Duodenal mucosa (tissue), 2 donors: ENCODE measurements at regions not wholly inside any gene's neighbourhood (a gene's known extent, or its start where the extent isn't known, plus 50 kb on each side); places are given as distances from the start of the nearest gene placed in this dataset.
"Not testable (repeated sequence)": the region's sequence is repeated elsewhere in the genome, so short reads cannot be mapped to it uniquely, and the experiment has no call there.

ENCODE experiments used
- H3K27ac ChIP-seq: one replicate; pipeline ENCODE4 v1.7.0; 2013; ENCODE audit warnings: low read depth, low read length
- H3K27me3 ChIP-seq, 2 donors: one replicate each; pipeline ENCODE4 v1.7.0; 2013; ENCODE audit warnings: low read length in 2 of 2, control low read depth in 1 of 2; ENCODE audit not compliant: insufficient read depth in 2 of 2, control insufficient read depth in 1 of 2
- H3K36me3 ChIP-seq, 2 donors: one replicate each; pipeline ENCODE4 v1.7.0; 2013; ENCODE audit warnings: low read length in 2 of 2, control low read depth in 1 of 2; ENCODE audit not compliant: insufficient read depth in 2 of 2, control insufficient read depth in 1 of 2
- H3K4me1 ChIP-seq, 2 donors: one replicate each; pipeline ENCODE4 v1.7.0; 2013; ENCODE audit warnings: low read length in 2 of 2, control low read depth in 1 of 2; ENCODE audit not compliant: insufficient read depth in 2 of 2, control insufficient read depth in 1 of 2
- H3K4me3 ChIP-seq, 2 donors: one replicate each; pipeline ENCODE4 v1.7.0; 2013; ENCODE audit warnings: low read length in 2 of 2, low read depth in 1 of 2
- H3K9ac ChIP-seq, 2 donors: one replicate each; pipeline ENCODE4 v1.7.0; 2013; ENCODE audit warnings: low read length in 2 of 2, low read depth in 1 of 2
- H3K9me3 ChIP-seq, 2 donors: one replicate each; pipeline ENCODE4 v1.7.0; 2013; ENCODE audit warnings: low read length in 2 of 2, control low read depth in 1 of 2; ENCODE audit not compliant: control insufficient read depth in 1 of 2

- H3K36me3 ChIP-seq, result no peaks in the 10 kb centered on the region
- no peak overlapping the region for H3K9ac ChIP-seq
- H3K27me3 ChIP-seq, result no peaks in the 10 kb centered on the region
- H3K27ac ChIP-seq, result no peak overlapping the region
- no peak overlapping the region for H3K4me3 ChIP-seq
- no peaks in the 10 kb centered on the region for H3K4me1 ChIP-seq
- peaks cover 0 to 1% of the 10 kb centered on the region in 2 donors for H3K9me3 ChIP-seq
Measured at GRCh38 chr18:71398531-71398930, 1109.7 kb downstream of the SOCS6 start.

DNA sequence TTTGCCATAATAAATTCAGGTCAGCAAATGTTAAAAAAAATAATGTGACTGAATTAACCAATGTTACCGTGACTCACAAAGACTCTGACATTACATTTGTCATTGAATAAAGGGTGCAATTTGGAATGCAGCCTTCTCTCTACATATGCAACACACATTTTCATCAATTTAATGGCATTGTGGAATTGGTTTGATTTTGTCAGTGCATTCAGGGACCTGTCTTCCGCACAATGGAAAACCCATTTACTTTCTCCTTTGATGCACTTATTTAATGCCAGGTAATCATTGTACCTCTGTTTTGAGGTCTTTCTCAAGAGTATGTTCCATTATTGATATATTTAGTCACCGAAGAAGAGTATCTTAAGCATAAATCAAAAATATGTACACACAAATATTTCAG is 1099.3 kb downstream of the SOCS6 start:
- no peak overlapping the region for H3K4me3 ChIP-seq
- no peaks in the 10 kb centered on the region for H3K27me3 ChIP-seq
- H3K9me3 ChIP-seq, result peaks cover 0 to 8% of the 10 kb centered on the region in 2 donors
- H3K36me3 ChIP-seq, result no peaks in the 10 kb centered on the region
- no peak overlapping the region for H3K9ac ChIP-seq
- H3K4me1 ChIP-seq, result no peaks in the 10 kb centered on the region
- H3K27ac ChIP-seq, result no peak overlapping the region

- Histone ChIP-seq H3K4me3 (no peak overlapping the region), H3K4me1 (no peaks in the 10 kb centered on the region), H3K9me3 (peaks cover 2 to 3% of the 10 kb centered on the region in 2 donors), H3K9ac (no peak overlapping the region), H3K27me3 (no peaks in the 10 kb centered on the region), H3K27ac (no peak overlapping the region), H3K36me3 (no peaks in the 10 kb centered on the region)
Measured at GRCh38 chr18:71374294-71375000, 1085.6 kb downstream of the SOCS6 start.

GRCh38 chr18:71371951-71372605 is 1083.2 kb downstream of the SOCS6 start:
- Histone ChIP-seq H3K4me1 (no peaks in the 10 kb centered on the region), H3K27ac (no peak overlapping the region), H3K36me3 (no peaks in the 10 kb centered on the region), H3K27me3 (no peaks in the 10 kb centered on the region), H3K9me3 (peaks cover 2 to 8% of the 10 kb centered on the region in 2 donors), H3K9ac (no peak overlapping the region), H3K4me3 (no peak overlapping the region)

GRCh38 chr18:71370671-71371445 is 1082.0 kb downstream of the SOCS6 start:
- H3K4me1 ChIP-seq, result no peaks in the 10 kb centered on the region
- no peak overlapping the region for H3K9ac ChIP-seq
- no peak overlapping the region for H3K4me3 ChIP-seq
- no peak overlapping the region for H3K27ac ChIP-seq
- no peaks in the 10 kb centered on the region for H3K27me3 ChIP-seq
- H3K36me3 ChIP-seq, result no peaks in the 10 kb centered on the region
- peaks cover 5 to 13% of the 10 kb centered on the region in 2 donors for H3K9me3 ChIP-seq

- no peak overlapping the region for H3K27ac ChIP-seq
- H3K4me3 ChIP-seq, result no peak overlapping the region
- H3K27me3 ChIP-seq, result no peaks in the 10 kb centered on the region
- no peak overlapping the region for H3K9ac ChIP-seq
- H3K4me1 ChIP-seq, result no peaks in the 10 kb centered on the region
- H3K36me3 ChIP-seq, result no peaks in the 10 kb centered on the region
- H3K9me3 ChIP-seq, result peaks cover 5 to 13% of the 10 kb centered on the region in 2 donors
Measured at GRCh38 chr18:71370095-71370494, 1081.2 kb downstream of the SOCS6 start.

GRCh38 chr18:71362140-71362539 is 1073.3 kb downstream of the SOCS6 start:
- Histone ChIP-seq H3K27me3 (no peaks in the 10 kb centered on the region), H3K9me3 (peaks cover 6 to 8% of the 10 kb centered on the region in 2 donors), H3K36me3 (no peaks in the 10 kb centered on the region), H3K4me3 (no peak overlapping the region), H3K4me1 (no peaks in the 10 kb centered on the region), H3K27ac (no peak overlapping the region), H3K9ac (no peak overlapping the region)

- not testable (repeated sequence) for H3K27me3 ChIP-seq, H3K27ac ChIP-seq, H3K9ac ChIP-seq, H3K4me3 ChIP-seq, H3K36me3 ChIP-seq, H3K4me1 ChIP-seq, H3K9me3 ChIP-seq
Measured at GRCh38 chr18:71355599-71355998, 1066.8 kb downstream of the SOCS6 start.

DNA sequence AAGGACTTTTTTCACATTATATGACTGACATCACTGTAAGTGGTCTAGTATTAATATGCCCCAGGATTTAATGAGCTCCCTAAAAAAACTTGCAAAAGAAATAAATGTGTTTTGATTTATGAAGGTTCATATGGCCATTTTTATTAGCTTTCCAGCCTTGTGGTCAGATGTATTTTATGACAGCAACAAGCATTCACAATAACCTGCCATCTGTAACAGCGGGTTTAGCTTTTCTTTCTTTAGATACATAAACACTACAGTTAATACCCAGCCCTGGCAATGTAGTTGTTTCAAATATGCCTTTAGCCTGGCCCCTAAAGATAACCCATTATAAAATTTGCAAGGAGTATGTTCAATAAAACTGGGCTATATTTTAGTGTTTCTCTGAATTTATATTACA is 1063.8 kb downstream of the SOCS6 start:
- no peak overlapping the region for H3K27ac ChIP-seq
- H3K4me1 ChIP-seq, result no peaks in the 10 kb centered on the region
- no peak overlapping the region for H3K4me3 ChIP-seq
- no peak overlapping the region for H3K9ac ChIP-seq
- H3K36me3 ChIP-seq, result no peaks in the 10 kb centered on the region
- no peaks in the 10 kb centered on the region for H3K27me3 ChIP-seq
- peaks cover 0 to 11% of the 10 kb centered on the region in 2 donors for H3K9me3 ChIP-seq

GRCh38 chr18:71336576-71337210 is 1047.8 kb downstream of the SOCS6 start:
- no peaks in the 10 kb centered on the region for H3K27me3 ChIP-seq

More at GRCh38 chr18:71336576-71337210, 1047.8 kb downstream of the SOCS6 start:
- Histone ChIP-seq H3K4me1 (no peaks in the 10 kb centered on the region), H3K4me3 (no peak overlapping the region), H3K36me3 (no peaks in the 10 kb centered on the region), H3K9me3 (peaks cover 0 to 3% of the 10 kb centered on the region in 2 donors), H3K27ac (no peak overlapping the region), H3K9ac (no peak overlapping the region)
